M059J (cell line): ENCODE measurements at regions not wholly inside any gene's neighbourhood (a gene's known extent, or its start where the extent isn't known, plus 50 kb on each side); places are given as distances from the start of the nearest gene placed in this dataset.

Experiments
- DNase-seq: peaks from one replicate; pipeline ENCODE4 v3.0.0-alpha.2; 2012; ENCODE audit warnings: low read depth

DNA sequence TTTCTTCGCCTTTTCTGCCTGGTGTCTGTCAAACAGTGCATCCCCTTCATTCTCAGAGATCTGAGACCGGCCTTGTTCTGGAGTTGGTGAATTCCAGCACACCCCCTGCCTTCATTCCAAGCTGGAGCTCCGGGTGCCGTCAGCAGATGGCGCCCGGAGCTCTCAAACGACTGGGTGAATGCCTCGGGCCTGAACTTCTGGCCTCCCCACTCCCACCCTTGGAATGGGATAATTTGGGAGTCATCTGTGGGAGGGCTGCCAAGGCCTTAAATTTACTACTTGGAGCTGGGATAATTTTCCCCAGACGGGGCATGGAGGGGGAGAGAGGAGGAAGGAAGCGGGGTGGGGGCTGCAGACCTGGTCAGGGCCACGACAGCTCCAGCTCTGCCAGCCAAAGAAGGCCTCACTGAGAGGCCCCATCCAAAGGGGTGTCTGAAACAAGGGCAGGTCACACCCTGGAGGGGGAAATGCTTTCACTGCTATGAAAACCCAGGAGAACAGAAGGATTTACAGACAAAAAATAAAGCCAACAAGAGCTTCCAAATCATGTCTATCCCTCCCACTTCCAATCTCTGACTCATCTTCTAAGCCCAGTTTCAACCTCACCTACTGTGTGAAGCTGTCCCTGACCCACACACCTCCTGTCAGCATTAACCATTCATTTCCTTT lies 187.9 kb downstream of the OPA1 start:
- DNase-seq = peak; percentile 90

DNA sequence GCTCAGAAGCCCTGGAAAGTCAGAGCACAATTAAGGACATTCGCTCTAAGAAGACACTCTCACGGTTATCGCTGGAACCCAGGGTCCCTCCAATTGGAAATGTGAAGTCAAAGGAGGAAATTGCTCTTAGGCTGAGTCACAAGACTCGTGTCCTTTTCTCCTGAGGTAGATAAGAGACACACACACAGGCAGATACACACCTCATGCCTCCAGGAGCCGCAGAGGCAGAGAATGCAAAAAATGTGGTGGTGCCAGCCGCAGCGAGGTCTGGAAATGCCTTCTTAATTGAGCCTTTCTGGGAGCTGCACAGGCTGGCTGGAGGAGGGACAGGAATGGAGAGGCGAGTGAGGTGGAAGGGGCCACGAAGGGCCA lies 189.3 kb downstream of the OPA1 start:
- DNase-seq = peak; percentile 97

DNA sequence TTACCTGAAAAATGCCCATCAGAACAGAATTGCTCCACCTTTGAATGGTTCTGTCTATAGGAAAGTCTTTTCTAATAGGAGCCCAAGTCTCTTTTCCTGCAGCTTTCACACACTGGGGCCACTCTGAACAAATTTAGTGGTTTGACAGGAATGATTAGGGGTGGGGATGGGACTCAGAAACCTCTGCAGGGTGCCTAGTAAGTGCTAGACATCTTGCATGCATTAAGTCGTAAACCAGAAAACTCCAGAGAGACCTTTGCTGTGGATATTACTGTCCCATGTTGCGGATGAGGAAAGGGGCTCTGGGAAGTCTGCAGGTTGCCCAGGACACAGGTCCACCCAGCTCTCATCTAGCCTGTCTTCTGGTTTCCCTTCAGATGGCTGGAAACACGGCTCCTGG lies 189.7 kb downstream of the OPA1 start:
- DNase-seq = peak; percentile 7

DNA sequence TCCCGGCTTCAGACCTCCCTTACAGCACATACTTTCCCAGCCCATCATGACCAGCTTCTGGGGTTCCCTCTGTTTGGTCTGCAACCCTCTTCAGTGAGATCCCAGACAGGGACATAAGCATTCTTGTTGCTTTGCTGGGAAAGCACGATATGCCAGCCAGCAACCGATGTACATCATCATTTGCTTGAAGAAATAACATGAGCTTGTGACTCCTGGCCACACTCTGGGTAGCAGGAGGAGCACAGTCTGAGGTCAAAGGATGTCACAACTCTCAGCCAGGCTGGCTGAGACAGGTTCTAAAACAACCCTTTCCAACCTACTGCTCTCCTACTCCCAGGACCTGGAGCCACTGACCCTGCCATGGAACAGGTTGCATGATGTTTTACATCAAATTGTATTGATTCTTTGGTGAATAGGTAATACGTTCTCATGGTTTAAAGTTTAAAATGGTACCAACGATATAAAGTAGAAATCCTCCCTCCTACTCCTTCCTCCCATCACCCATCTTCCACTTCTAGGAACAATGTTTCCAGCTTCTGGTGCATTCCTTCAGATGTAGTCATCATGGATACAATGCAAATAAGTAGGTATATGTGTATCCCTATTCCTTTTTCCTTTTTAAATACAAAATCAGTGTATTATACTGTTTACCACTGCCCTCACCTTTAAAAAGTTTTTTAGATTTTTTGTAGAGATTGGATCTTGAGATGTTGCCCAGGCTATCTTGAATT lies 190.3 kb downstream of the OPA1 start:
- peak; percentile 62 for DNase-seq

GRCh38 chr3:193784822-193785221 lies 191.8 kb downstream of the OPA1 start:
- DNase-seq = no peak

DNA sequence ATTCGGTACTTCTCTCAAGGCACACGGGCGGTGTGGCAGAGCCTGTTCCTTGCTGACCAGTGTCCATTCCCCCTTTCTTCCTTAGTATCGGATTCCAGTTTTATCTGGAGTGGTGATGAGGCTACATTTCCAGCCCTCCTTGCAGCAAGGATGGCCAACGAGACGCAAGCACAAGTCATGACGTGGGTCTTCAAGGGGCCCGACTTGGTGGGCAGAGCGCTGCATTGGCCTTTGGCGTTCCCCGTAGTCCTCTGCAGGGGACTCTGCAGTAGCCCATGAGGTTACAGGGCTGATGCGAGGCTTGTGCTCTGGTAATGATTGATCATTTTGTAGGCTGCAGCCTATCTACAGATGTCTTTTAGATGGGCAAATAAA lies 194.5 kb downstream of the OPA1 start:
- no peak for DNase-seq

- peak; percentile 54 for DNase-seq
Measured at GRCh38 chr3:193788189-193788991, 195.4 kb downstream of the OPA1 start.

- no peak for DNase-seq
Measured at GRCh38 chr3:193789455-193789854, 196.4 kb downstream of the OPA1 start.

- no peak for DNase-seq
Measured at GRCh38 chr3:193790086-193790990, 197.3 kb downstream of the OPA1 start.

DNA sequence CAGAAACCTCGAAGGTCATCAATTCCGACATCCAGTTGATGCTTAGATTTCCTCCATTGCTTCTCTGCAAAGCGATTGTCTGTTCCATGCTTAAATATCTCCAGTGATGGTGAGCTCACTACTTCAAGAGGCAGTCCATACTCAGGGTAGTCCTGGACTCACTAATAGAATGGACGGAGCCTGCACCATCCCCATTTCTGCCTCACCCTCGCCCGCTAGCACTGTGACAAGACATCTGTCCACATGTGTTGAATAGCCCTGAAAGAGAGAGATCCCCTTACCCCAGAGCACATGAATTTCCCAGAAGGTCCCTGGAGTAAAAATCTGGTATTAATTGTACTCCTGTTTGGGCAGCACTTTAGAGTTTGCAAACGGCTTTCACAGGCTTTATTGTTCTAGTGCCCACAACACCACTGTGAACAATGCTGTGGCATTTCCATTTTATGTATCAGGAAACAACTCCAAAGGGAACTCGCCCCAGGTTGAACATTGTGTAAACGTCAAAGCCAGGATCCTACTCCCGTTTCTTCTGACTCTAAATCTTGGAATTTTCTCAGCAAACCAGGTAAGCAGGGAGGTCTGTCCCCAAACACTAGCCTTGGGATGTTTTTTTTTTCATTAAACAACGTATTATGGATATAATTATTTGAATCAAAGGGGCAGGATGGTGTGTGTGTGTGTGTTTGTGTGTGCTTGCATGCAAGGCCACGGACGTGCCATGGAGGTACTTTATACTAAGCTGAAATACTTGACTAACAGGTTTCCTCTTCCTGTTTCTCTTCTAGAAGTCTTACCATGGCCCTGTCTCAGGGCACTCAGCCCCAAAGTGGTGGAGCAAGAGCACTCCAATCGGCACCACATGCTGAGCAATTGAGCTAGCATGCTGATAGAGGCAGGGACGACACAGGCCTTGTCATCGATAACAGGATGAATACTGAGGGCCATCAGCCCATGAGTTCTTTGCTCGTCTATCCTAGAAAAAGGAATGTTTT lies 198.3 kb downstream of the OPA1 start:
- DNase-seq = no peak

- no peak for DNase-seq
Measured at GRCh38 chr3:193793123-193793522, 200.1 kb downstream of the OPA1 start.

DNA sequence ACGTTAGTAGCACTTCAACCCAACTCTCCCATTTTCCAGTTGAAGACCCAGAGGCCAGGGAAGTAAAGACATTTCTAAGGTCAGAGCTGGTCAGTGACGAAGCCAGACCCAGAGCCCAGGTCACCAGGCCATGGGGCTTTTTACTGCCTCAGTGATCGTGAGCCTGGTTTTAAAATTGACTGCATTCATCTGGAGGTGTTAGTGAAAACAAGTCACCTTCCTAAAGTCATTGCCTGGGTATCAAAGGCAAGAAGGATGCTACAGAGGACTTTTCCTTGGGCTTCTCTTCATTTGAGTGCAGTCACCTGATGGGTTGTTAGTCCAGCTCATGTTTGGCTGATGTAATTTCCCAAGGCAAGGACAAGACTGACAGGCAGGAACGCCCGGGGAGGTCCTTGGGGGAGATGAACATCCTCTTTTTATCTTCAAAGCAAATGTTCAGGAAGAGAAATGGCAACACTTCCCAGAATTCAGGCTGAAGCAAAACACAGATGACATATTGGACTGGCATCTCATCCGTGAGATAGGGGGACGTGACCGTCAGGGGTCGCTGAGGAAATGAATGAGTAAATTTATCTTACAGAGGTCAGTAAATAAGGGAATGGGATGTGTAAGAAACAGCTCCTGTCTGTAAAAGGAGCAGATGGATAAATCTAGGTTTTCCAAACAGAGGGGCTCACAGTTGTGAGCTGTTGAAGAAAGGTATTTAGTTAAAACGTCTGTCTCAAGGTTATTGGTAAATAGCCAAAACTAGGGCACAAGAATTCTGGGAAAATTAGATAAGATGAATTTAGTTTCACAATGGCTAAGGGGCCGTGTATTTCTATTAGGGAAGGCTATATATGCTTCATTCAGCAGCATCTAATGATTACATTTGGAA lies 201.2 kb downstream of the OPA1 start:
- DNase-seq = no peak

DNA sequence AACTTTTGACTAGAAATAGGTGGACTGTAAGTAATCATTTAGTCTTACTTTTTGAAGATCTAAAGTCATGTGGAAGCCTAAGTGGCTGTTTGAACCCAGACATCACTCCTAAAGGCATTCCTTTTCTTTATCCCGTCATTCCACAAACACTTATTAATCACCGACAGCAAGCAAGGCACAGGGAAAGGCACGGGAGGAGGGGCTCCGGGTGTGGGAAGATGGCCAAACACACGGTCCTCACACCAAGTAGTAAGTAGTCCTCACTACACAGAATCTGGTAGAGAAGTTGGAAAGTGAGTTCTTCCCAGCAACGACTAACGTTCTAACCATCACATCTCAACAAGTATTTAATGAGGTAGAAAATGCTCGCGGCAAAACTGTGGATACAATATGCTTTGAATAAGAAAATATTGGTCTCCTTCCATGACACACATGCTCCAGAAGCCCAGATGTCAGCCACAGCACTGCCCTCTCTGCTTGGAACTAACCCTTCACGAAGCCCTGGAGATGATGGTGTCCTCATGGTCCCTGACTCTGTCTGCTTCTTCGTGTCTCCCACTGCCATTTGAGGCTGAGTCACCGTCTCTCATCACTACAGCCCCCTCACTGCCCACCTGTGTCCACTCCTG lies 202.2 kb downstream of the OPA1 start:
- no peak for DNase-seq

- DNase-seq = no peak
Measured at GRCh38 chr3:193796089-193796488, 203.1 kb downstream of the OPA1 start.

GRCh38 chr3:193797566-193797965 lies 204.6 kb downstream of the OPA1 start:
- no peak for DNase-seq

GRCh38 chr3:193798051-193798450 lies 205.0 kb downstream of the OPA1 start:
- no peak for DNase-seq

DNA sequence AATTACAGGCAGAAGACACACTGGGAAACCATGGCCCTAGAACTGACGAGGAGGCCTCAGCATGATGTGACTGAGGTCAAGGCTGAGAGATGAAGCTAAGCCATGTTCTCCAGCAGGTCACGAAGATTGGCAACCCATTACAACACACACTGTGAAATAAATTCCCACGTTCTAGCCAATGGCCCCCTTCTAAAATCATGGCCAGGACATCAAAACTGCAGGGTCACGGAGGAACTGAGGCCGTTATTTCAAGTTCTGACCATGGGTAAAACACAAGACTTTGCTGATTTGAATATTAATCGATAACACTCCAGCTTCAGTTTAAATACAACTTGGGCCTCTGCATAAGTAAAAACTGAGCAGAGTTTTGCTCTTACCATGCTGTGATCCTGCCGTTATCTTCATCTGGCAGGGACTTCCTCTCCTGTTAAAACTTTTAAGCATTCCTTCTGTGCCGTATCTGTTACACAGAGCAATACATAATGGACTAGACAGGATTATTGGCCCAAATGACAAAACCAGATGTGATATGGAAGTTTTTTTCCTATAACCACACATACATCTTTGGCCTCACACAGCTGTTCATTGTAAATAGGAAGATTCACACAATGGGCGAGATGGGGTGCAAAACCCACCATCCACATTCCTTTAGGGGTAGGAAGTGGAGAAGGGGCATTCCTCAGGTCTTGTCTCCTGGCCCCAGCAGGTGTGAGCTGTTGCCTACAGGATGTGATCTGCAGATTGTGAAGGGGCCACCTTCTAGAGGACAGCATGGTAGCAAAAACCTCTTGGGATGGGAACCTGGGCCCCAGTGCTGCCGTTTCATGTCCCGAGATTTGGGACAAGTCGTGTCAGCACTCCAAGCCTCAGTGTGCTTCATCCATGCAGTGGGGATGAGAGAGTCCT lies 207.4 kb downstream of the OPA1 start:
- no peak for DNase-seq

GRCh38 chr3:193801097-193801496 lies 208.1 kb downstream of the OPA1 start:
- DNase-seq = no peak
